KG1 (cell line): ENCODE measurements at regions not wholly inside any gene's neighbourhood (a gene's known extent, or its start where the extent isn't known, plus 50 kb on each side); places are given as distances from the start of the nearest gene placed in this dataset.
"Not testable (repeated sequence)": the region's sequence is repeated elsewhere in the genome, so short reads cannot be mapped to it uniquely, and the experiment has no call there.

ENCODE experiments used
- DNase-seq: peaks from one replicate; lab custom pipeline; 2025; lab: John Stamatoyannopoulos, UW

- no peak for DNase-seq
Observed at GRCh38 chr6:80411486-80411885, 305.0 kb downstream of the BCKDHB start.

DNA sequence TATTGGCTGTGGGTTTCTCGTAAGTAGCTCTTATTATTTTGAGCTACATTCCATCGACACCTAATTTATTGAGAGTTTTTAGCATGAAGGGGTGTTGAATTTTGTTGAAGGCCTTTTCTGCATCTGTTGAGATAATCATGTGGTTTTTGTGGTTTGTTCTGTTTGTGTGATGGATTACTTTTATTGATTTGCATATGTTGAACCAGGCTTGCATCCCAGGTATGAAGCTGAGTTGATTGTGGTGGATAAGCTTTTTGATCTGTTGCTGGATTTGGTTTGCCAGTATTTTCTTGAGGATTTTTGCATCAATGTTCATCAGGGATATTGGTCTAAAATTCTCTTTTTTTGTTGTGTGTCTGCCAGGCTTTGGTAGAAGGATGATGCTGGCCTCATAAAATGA is 301.5 kb downstream of the BCKDHB start:
- not testable (repeated sequence) for DNase-seq

GRCh38 chr6:80404889-80405288 is 298.4 kb downstream of the BCKDHB start:
- DNase-seq, result no peak

GRCh38 chr6:80403365-80403764 is 296.9 kb downstream of the BCKDHB start:
- no peak for DNase-seq

DNA sequence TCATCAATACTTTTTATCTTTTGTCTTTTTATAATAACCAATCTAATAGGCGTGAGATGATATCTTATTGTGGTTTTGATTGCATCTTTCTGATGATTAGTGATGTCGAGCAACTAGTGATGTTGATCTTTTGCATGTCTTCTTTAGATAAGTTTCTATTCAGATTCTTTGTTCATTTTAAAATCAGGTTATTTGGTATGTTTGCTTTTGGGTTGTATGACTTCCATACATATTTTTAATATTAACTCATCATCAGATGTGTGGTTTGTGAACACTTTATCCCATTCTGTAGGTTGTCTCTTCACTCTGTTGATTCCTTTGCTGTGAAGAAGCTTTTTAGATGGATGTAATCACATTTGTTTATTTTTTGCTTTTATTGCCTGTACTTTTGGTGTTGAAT is 295.8 kb downstream of the BCKDHB start:
- DNase-seq, result no peak
